T-helper 9 cell (primary cell): ENCODE measurements at regions not wholly inside any gene's neighbourhood (a gene's known extent, or its start where the extent isn't known, plus 50 kb on each side); places are given as distances from the start of the nearest gene placed in this dataset.

ENCODE experiments used
- DNase-seq: peaks from one replicate; pipeline ENCODE4 v3.0.0-alpha.2; 2020

DNA sequence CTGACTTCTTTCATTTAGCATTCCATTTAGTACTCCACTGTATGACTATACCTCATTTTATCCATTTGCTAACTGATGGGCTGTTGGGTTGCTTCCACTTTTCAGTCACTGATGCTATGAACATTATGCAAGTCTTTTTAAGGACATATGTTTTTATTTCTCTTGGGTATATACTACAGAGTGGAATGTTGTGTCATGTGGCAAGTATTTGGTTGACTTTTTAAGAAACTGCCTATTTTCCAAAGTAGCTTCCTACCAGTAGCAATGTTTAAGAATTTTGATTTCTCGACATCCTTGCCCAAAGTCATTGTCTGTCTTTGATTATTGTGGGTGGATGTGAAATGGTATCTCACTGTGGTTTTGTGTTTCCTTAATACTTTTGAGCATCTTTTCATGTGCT, 110.1 kb upstream of the TPM1 start:
- no peak for DNase-seq

DNA sequence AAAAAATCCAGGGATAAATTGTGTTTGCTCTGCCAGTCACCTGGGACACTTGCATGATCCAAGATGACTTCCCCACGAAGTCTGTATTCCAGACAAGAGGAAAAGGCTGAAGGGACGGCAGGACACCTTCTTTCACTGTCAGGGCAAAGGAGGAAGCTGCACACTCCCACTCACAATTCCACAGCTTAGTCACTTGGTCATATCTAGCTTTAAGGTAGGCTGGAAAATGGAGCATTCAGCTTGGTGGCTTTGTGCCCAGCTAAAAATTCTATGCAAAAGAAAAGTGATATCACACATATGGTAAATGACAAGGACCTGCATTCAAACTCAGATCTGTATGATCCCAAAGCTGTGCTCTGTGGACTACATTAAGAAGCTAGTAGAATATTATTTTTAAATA, 109.2 kb upstream of the TPM1 start:
- DNase-seq: no peak

DNA sequence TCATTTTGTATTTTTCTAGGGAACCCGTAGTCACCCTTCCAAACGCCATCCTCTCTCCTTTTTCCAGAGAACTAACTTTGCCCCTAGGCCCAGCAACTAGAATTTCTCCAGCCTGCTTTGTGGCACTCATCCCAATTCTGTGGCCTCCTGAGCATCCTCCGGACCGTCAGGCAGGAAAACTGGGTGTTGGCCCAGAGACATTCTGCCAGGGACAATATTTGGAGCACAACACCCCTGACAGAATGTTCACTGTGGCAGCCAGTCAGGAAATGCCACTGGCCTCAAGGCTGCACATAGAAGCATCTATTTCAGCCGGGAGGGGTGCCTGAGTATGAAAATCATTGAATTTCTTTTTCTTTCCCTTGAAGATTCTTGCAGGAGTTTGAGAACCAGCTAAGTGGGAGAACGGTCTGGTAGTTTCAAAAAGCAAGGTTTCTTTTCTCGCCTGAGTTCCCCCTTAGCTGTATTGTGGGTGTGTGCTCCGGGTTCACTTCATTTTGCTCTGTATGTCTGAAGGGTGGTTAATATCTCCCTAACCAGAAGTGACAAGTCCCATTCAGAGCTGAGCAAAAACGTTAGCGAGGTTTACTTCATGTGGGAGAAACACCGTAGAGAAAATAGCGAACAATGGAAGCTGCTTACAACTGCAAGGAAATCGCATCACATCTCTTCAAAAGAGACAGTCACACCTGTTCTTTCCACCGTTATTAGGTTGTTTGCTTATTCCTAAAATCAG, 108.1 kb upstream of the TPM1 start:
- no peak for DNase-seq

DNA sequence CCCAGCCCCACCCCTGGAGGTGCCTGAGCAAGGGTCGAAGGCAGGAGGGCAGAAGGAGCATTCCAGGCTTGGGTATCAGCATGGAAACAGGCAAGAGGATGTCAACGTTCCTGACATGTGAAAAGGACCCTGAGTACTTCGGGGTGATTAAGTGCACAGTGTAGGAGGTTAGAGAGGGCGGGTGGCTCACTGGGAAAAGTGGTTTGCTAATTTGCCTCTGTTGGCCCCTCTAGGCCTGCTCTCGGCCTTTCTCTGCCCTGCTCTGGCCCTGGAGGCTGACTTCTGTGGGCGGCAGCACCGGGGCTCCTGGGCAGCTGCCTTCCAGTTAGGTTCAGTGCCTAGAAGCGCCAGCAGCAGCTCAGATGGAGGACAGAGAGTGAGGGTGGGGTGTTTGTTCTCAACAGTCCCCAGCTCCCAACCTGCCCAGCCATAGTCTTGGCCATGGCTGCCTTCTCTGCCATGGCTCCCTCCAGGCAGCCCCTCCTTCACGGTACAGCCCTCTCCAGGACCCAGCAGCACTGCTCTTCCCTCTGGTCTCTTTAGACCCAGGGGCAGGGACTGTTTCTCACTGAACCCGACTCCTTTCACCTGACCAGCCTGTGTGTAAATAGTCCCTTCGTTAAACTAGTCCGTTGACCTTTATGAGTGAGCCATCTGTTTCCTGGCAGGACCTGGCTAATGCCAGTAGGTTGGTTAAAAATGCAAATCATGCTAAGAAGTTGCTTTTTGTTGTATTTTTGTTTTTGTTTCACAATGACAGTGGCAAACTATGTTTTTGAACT, 107.1 kb upstream of the TPM1 start:
- no peak for DNase-seq

DNA sequence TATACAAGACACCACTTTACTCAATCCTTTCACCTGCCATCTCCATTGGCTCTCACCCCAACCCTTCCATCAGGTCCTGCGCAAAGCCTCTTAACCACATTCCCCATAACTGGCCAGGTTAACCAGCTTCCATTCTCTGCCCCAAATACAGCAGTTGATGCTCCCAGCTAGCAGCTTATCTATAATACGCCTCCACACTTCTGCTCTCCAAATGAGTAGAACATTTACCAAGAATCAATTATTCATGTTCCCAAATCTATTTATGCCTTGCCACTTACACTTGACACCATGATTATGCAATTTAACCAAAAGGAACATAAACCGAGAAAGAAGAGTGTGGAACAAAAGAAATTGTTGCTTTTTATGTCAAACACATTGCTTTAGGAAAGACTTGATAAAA, 103.7 kb upstream of the TPM1 start:
- no peak for DNase-seq

DNA sequence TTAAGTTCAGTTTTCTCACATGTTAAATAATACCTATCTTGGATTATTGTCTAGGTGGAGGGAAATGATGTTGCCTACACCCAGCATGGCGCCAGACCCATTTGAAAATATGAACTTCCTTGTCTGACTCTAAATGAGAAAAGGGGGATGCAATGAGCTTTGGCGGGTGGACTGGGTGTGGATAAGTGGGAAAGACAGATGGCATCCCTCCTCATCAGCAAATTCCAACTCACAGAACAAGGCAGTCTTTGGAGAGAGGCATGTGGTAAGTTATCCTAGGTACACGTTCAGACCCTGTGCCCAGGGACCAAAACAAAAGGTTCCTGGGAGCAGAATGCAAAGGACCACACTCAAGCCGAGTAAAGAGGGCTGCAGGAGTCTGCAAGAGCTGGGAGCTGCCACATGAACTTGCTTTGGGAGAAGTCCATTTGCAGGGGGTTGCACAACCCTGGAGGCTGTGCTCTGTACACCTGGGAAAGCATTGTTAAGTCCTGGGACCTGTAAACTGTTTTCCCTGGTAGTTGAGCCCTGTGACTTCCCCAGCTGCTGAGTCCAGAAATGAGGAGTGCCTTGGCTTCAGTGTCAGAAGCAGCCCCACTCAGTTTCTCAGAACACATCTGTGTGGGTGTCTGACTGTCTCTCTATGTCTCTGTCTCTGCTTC, 102.3 kb upstream of the TPM1 start:
- no peak for DNase-seq

DNA sequence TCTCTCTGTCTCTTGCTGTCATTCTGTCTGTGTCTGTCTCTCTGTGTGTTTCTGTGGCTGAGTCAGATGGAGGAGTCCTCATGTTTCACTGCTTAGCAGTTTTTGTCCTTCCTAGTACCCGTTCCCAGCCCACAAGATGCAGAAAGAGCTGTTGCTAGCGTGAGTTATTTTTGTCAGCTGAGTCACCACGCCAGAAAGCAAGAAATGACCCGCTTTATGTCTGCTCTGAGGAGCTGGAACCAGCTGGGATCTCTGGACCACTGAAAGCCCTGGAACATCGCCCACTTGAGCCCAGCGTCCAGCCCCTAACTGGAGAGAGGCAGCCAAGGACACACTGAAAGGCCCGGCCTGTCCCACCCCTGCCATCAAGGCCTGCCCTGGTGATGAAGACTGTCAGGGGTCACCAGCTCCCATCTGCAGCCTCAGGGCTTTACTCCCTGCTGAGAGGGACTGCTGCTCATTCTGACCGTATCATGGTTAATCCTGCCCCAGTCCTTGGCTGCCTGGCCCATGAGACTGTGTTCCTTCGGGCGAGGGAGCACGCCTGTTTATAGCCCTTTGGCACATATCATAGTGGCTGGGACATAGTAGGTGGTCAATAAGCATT, 101.7 kb upstream of the TPM1 start:
- no peak for DNase-seq

DNA sequence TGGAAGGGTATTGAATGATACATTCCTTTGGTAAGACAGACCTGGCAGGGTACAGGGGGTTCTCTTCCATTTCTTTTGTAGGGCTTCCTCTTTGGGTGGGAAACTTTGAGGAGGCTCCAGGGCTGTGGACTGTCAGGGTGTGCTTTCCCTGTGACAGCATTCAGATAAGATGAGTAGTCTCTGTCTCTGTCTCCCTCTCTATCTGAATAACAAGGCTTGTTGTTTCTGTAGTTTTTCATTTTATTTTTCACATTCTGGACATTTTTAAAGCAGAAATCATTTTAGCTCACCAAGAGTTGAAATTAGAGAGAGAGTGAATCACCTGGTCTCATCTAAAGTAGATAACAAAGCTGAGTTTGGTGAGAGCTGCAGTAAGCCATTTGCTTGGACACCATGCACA, 100.8 kb upstream of the TPM1 start:
- DNase-seq: no peak

DNA sequence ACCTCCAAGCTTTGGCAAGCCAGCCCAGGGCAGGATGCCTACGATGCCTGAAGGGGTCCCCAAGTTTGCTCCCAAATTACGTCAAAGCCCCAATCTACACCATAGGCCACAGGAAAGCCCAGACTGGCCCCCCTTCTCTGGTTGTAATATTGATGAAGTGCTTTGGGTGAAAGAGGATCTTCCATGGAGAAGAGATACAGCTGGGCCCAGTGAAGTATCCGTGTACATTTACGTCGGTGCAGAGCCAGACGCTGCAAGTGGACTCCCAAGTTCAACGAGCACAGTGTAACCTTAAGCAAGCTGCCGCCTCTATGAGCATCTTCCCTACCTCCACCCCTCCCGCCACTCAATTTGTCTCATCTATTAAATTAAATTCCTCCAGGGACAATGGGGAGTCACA, 100.1 kb upstream of the TPM1 start:
- no peak for DNase-seq

DNA sequence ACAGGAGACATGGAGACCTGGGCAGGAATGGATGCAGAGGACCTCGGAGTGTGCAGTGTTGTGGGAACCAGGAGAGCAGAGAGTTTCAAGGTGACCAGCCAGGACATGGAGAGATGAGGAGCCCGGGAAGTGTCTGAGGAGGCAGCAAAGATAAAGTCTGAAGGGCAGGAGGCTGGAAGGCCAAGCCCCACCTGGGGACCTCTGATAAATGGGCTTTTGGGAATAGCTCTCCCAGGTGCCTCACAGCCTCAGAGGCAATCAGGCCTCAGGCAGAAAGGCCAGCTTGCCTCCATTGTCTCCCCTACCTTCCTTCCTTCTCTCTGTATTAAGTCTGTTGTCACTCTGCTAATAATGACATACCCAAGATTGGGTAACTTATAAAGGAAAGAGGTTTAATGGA, 97.5 kb upstream of the TPM1 start:
- DNase-seq: no peak

DNA sequence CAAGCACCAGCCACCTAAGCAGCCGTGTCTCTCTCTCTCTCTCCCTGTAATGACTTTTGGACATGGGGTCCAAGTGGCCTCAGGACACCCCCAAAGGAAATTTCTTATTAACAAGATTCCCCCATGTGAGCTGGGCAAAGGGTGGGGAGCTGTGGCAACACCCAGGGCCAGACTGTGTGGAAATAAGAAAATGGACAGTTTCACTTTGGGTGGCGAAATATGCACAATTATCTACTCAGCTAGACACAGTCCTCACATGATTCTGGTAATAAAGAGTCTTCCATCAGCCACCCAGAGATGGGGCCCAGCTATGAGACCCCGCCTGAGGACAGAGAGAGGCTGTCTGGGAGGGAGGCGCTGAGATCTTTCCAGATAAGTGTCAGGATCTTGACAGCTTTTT, 96.8 kb upstream of the TPM1 start:
- no peak for DNase-seq

DNA sequence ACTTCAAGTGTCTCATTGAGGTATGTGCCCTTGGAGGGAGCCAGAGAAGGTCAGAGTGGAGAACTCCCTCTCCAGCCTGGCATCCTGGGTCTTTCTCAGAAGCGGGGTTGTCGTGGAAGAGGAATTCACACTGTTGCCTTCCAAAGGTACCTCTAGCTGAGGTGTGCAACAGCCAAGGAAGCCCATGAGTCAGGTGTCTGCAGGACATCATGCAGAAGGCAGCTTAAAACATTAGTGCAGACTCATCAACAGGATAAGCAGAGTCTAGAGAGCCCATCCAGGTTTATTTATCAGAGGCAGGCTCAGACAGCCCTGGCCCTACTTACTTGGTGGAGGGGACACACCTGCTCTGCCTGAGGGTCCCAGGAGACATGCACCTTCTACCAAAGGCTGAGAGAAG, 95.6 kb upstream of the TPM1 start:
- DNase-seq: no peak

DNA sequence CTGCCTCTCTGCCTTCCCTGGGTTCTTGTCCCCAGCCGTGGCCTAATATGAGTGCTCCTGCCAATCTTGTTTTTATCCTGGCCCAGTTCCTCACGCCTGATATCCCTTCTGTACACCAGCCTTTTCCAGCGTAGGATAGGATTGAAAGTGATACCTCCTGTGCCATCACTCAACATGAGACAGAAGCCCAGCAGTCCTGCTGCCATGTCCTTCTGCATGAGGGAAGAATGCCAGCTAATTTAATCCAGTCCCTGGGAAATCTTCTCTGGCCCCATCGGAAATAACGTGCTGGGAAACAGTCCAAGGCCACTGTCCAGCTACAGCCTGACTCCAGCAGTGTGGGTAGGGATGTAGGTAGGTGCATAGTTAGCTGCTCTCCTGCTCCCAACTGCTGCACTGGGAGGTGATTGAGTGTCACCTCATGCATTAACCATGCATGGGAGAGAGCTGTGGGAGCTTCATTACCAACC, 92.0 kb upstream of the TPM1 start:
- DNase-seq: no peak

DNA sequence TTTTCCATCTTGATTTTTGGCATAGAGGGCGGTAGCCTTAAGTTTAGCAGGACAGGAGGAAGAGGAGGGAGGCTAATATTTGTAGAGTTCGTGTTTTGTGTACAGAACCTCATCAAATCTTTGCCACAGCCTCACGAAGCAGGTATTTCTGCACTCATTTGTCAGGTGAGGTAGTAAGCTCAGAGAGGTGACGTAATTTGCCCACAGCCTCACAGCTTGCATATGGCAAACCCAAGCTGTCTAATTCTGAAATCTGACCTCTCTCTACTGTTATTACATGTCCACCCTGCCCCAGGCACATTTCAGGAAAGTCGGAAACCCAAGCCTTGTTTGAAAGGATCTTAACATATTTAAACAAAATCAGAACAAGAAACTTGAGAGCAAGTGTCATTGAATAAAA, 91.1 kb upstream of the TPM1 start:
- no peak for DNase-seq

DNA sequence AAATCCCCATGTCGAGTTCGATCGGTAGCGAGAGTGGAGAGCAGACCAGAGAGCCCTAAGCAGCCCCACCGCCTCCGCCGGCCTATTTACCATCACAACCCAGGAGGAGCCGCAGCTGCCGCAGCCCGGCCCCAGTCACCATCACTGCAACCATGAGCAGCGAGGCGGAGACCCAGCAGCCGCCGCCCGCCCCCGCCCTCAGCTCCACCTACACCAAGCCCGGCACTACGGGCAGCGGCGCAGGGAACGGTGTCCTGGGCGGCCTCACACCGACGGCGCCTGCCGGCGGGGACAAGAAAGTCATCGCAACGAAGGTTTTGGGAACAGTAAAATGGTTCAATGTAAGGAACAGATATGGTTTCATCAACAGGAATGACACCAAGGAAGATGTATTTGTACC, 89.5 kb upstream of the TPM1 start:
- DNase-seq: no peak

DNA sequence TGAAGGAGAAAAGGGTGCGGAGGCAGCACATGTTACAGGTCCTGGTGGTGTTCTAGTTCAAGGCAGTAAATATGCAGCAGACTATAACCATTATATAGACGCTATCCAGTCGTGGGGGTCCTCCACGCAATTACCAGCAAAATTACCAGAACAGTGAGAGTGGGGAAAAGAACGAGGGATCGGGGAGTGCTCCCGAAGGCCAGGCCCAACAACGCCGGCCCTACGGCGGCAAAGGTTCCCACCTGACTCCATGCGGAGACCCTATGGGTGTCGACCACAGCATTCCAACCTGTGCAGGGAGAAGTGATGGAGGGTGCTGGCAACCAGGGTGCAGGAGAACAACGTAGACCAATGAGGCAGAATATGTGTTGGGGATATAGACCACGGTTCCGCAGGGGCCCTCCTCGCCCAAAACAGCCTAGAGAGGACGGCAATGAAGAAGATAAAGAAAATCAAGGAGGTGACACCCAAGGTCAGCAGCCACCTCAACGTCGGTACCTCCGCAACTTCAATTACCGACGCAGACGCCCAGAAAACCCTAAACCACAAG, 89.0 kb upstream of the TPM1 start:
- DNase-seq: no peak

DNA sequence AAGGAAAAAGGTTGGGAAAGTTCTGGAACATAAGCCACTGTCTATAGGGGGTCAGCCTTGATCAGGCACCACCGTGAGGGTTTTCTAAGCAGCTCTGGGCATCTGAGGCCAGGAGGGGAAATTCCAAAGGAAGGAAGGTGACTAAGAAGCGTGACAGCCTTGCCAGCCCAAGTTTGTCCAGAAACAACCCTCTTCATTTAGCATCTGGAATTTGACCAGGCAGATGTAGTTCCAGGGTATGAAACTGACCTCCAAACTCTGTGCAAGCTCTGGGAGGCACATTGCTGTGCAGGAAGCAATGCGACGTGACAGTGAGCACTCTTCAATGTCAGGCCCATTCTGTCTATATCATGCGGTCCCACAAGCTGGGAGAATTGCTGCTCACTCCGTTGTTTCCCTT, 85.4 kb upstream of the TPM1 start:
- no peak for DNase-seq

DNA sequence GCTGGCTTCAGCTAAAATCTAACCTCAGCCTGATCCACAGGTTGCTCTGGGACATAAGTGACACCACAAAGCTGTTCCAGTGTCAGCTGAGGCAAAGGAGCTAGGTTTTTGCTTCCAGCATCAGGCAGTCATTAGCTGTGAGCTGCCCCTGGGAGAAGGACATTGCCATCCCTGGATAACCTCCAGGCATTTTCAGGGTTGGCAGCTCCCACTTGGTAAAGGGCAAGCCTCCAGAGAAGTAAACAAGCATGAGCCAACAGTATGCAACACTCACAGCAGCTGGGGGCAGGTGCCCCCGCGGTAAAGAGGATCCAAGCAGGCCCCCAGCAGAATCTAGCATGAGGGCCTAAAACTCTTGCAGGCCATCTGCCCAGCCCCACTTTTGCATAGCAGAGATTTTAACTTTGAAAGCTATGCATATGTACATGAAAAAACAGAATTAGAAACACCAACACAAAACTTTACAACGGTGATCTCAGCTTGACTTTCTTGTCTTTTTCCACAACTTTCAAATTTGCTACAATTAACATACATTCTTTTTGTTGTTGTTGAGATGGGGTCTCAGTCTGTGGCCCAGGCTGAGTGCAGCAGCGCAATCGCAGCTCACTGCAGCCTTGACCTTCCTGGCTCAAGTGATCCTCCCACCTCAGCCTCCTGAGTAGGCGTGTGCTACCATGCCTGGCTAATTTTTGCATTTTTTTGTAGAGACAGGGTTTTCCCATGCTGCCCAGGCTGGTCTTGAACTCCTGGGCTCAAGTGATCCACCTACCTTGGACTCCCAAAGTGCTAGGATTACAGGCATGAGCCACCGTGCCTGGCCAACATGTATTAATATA, 83.8 kb upstream of the TPM1 start:
- no peak for DNase-seq

DNA sequence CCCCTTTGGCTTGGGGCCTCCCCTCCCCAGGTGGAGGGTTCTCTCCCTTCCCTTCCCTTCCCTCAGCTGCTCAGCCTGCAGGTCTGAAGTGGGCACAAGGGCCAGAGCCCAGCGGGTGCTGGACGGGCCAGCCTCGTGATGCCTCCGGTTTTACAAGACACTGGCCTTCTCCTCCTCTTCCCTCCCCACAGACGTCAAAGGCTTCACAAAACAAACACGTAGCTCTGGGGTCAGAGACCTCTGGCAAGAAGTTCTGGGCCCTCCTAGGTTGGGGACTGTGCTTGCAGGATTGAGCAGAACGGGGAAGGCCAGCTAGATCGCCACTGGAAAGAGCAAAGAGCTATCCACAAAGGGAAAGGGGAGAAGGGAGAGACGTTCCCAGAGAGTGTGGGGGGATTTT, 81.4 kb upstream of the TPM1 start:
- DNase-seq: no peak

DNA sequence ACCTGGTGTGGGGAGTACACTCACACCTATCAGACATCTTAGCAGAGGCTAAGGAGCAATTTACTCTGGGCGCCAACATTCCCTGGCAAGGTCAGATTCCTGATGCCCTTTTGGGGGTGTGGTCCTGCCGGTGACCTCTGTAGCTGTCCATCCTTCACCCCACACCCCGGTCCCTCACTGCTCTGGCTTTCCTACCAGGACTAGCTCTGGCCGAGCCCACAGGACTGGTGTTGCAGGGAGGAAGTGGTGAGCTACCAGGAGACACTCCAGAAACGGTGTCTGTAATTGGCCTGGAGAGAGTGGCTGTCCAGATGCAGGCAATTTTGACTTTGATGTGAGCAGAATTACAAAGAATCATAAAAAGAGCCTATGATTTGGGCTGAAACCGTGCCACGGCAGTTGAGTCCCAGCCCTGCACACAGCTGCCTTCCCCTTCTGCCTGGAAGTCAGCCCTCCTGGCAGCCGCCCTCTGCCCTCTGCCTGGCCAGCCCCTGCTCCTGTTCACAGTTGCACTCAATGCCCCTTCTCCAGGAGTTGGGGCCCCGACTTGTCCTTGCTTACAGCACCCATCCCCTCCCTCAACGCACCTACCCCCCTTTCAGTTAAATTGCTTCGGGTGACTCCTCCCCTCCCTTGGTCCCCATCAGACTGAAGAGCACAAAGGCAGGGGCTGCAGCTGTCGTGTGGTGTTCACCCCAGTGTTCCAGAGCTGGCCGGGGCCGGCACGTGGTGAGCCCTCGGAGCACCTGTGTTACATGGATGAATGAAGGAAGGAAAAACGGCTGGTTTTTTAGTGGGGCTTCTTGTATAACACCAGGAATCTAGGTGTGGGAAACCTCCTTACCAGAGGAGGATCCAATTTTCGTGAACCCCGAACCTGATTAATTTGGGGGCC, 80.2 kb upstream of the TPM1 start:
- no peak for DNase-seq

DNA sequence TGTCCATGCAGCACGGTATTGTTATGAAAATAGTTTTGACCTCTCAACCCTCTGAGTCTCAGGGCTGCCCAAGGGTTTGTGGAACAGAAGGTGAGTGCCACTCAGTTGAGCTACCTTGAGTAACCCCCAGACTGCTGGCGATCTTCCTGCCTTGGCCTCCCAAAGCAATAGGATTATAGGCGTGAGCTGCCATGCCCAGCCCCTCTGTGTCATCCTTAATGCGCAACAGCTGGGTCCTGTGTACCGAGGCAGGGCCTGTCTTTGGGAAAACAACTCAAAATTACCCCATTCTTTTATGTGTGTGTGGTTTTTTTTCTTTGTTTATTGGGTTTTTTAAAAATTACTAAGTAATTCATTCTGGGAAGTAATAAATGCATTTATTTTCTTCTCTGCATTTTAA, 78.3 kb upstream of the TPM1 start:
- DNase-seq: no peak
